HG03196 (cell line): ENCODE measurements at regions not wholly inside any gene's neighbourhood (a gene's known extent, or its start where the extent isn't known, plus 50 kb on each side); places are given as distances from the start of the nearest gene placed in this dataset.

ENCODE experiments used
- ATAC-seq: cut with Tn5 transposase; IDR thresholded peaks from one replicate; pipeline ENCODE4 v1.9.1; 2021; ENCODE audit not compliant: unreplicated experiment

DNA sequence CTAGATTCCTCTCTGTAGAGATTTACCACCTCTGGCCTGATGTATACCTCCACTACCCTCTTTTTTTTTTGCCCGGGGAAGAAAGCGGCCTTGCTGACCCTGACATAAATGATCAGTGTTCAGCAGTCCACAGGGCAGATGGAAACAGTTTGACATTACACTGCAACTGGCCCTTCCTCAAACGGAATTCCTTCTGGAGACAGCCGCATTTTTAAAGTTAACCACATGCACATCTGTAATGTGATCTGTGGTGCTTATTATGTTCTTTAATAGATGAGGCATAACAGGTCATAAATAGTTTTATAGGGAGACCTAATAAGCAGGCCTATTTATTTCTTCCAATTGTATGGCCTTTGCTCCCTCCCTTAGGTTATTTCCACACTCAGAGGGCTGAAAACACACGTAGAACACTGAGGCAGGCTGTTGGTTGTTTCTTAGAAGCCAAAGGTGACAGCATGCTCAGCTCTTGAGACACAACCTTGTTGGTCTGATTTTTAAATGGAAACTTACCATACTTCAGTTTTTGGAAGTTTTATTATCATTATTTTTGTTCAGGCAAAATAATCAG, 84.0 kb upstream of the APC start:
- ATAC-seq: no peak

- ATAC-seq: no peak
These were observed 82.2 kb upstream of the APC start for GRCh38 chr5:112655513-112655912.

DNA sequence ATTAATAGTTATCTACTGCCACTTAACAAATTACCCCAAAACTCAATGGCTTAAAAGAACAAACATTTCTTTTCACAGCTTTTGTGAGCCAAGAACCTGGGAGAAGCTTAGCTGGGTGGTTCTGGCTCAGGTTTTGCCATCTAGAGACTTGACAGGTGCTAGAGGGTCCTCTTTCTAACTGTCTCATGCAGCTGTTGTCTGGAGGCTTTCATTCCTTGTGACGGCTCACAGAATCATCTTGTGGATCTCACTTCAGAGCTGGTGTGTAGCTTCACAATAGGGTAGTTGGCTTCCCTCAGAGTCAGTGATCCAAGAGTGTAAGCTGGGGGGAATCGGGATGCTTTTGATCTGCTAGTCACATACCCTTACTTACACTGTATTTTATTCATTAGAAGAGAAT, 81.2 kb upstream of the APC start:
- no peak for ATAC-seq

DNA sequence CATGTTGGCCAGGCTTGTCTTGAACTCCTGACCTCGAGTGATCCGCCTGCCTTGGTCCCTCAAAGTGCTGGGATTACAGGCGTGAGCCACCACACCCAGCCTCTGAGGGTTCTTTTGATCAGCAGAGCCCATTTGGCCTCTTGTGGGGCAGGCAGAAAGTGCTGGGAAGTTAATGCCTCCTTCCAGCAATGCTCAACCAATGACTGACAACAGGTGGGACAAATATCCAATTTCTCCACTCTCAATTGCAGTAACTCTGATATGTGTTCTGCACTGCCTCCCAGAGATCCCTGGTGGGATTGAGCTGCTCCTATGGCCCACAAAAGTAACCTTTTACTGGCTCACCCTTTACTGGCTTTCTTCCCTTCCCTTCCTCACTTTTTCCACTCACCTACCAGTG, 79.9 kb upstream of the APC start:
- ATAC-seq: no peak

GRCh38 chr5:112660359-112660758, 77.3 kb upstream of the APC start:
- ATAC-seq: no peak

DNA sequence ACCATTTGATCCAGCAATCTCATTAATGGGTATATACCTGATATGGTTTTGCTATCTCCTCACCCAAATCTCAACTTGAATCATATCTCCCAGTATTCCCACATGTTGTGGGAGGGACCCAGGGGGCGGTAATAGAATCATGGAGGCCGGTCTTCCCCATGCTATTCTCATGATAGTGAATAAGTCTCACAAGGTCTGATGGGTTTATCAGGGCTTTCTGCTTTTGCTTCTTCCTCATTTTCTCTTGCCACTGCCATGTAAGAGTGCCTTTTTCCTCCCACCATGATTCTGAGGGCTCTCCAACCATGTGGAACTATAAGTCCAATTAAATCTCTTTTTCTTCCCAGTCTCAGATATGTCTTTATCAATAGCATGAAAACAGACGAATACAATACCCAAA, 74.5 kb upstream of the APC start:
- ATAC-seq: no peak

GRCh38 chr5:112668016-112668415, 69.7 kb upstream of the APC start:
- no peak for ATAC-seq

DNA sequence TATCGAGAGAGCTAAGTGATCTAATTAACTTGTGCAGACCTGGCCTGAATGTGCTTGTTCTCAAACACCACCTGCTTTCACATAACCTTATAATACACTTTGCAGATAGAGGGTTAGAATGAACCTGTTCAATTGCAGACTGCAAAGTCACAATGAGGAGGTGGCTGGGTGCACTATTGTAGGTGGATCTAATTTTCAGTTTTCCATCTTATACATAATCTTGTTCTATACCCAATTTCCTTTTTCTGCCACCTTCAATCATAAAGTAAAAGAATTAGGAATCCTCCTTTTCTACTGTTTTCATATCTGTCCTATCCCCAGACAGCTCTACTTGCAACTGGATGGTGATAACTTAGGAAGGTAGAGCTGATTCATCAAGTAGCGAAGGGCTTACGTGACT, 68.8 kb upstream of the APC start:
- ATAC-seq: no peak

DNA sequence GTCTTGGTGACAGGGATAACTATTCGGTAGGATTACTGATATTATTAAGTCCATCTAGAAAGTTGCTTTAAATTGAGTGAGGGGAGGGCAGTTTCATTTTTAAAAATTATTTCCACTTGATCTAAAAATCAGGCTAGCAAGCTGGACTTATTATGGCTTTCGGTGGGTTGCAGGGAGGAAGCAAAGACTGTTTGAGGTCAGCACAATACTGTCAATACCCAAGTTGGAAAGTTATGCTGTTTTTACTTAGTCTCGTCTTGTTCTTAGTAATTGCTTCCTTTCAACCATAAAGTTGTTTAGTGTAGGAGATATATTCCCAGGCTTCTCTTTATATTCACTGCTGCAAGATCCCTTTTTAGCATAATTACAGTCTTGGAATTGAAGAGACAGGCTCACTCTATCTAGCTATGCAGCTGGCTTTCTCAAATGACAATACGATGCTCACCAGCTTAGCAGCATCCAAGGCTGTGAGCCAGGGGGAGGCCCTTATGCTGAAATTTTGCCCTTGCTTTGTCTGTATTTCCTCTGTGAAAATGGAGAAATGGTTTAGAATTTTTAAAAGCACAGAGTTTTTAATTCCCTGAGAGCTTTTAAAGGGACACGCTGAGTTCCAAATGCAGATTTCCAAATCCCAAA, 68.2 kb upstream of the APC start:
- no peak for ATAC-seq

GRCh38 chr5:112671687-112672086, 66.0 kb upstream of the APC start:
- ATAC-seq: no peak

DNA sequence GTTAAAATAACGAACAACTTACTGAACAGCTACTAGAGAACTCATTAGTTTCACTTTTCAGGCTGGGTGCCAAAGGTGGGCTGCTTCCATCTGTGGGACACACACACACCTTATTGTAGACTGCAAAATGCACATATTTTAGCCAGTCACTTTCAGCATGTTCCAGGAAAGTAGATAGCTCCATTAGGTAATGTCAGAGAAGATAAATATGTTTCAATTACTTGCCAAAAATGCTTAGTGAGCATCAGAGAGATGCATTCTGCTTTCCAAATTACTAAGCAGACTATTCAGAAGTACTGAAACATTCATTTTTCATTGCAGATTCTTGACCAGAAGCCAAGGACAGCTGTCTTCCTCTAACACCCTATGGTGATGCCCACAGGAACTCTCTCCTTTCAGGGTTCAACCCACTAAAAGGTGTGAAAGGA, 56.2 kb upstream of the APC start:
- ATAC-seq: peak; percentile 60

DNA sequence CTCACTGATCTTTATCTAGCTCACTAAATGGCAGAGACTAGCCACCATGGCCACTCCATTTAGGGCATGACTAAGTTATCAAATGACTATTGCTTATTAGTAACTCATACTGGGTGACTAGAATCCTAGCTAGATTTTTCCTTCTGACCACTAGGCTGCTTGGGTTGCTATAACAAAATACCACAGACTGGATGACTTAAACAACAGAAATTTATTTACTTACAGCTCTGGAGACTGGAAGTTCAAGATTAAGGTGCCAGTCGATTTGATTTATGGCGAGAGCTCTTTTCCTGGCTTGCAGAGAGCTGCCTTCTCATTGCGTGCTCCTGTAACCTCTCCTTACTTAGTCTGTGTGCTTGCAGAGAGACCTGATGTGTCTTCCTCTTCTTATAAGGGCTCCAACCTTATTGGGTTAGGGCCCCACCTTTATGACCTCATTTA, 55.0 kb upstream of the APC start:
- no peak for ATAC-seq

DNA sequence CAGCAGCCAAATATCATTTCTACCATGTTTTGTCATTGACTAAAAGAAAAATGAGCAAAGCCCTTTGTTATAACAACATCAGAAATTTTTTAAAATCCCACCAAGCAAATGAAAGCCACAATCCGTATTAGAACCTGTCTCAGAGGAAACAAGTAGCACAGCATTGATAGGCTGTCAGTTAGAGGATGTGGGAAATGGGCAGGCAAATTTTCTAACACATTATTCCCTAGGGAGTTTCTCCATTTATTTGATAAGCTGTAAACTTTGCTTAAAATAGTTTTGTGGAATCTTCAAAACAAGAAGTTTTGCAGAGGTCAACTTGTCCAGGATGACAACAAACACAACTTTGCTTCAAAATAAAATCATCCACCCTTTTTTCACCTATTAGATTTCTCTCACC, 53.6 kb upstream of the APC start:
- ATAC-seq: no peak

GRCh38 chr5:112684737-112685136, 52.9 kb upstream of the APC start:
- ATAC-seq: no peak

DNA sequence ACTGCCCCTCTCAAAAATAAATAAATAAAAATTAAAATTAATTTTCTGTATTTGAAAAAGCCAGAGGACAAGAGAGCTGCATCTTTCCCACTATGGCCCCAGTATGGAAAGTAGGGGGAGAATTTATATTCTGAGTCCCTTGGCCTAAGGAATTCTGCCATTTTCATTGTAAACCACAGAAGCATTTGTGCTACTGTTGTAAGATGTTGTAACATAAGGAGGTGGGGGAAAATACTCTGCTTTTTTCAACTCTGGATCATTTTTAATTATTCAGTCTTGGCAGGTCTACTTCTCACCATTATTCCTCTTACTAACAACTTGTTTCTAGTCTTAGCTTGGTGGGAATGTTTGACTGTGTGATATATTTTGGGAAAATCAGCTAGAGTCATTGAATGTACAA, 52.3 kb upstream of the APC start:
- ATAC-seq: no peak

DNA sequence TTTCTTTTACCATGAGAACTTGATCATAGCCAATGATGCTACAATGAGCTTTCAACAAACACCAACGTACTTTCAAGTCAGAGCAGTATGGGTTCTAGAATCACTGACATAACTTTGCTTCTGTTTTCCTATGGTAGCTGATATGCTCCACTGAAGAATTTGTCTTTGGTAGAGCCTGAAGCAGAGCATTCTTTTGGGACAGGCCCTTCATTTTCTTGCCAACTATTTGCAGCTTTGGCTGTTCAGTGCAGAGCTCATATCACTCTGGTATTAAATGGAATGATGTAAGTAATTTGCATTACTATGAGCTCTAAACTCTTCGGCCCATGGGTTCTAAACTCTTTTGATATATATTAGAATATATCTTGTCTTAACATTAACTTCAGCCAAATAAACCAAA, 51.8 kb upstream of the APC start:
- no peak for ATAC-seq

DNA sequence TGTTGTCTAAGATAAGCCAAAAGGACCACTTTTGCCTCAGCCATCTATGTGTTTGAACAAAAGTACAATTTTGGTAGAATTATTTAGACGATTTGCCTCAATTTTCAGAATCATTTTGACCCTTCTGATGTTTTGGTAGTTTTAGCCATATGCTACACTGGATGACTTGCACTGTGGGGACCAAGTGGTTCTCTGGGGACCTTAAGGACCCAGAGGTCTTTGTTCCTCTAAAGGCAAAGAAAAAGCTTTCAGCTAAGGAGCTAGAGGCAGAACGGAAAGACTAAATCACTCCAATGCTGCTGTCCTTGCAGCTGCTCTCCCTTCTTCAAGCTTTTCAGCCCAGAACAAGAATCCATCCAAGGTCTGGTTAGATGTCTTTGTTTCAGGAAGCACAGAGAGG, 51.0 kb upstream of the APC start:
- no peak for ATAC-seq

DNA sequence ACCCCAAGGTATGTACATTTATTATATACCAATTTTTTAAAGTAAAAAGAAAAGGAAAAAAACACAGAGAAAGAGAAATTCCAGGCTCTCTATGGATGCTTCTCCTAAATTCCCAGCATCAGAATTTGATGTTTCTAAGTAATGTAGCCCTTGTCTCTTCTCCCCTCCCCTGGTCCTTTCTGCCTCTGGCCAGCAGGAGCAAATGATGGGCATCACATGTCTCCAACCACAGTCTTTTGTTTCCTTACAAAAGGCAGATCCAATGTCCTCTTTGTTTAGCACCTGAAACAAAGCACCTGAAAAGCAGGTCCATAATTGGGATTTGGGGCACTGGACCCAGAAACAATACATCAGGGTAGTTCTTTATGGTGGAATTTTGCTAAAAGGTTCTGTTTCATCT, 50.4 kb upstream of the APC start:
- no peak for ATAC-seq
